A549 (cell line): ENCODE measurements at regions not wholly inside any gene's neighbourhood (a gene's known extent, or its start where the extent isn't known, plus 50 kb on each side); places are given as distances from the start of the nearest gene placed in this dataset.

Source experiments
- CTCF ChIP-seq: fragments of >200 bp; sonication (Bioruptor Twin); formaldehyde crosslinking; IDR thresholded peaks from 3 replicates; pipeline ENCODE4 v1.5.1; 2016
- HDAC2 ChIP-seq: fragments of 200-600 bp; sonication (generic); IDR thresholded peaks from 2 replicates; pipeline ENCODE4 v1.6.1; 2016
- JUN ChIP-seq, 2 experiments: fragments of >200 bp; sonication (Bioruptor Twin); formaldehyde crosslinking; IDR thresholded peaks; 2 replicates in 1 of 2; 3 replicates in 1 of 2; pipeline ENCODE4 v1.6.1; 2016 to 2017
- MYC ChIP-seq: IDR thresholded peaks from 2 replicates; pipeline ENCODE4 v1.6.1; 2012; ENCODE audit warnings: mild to moderate bottlenecking, inconsistent platforms, low read length, improper control_type of control experiment, borderline replicate concordance
- NFE2L2 ChIP-seq: fragments of 150-350 bp; conservative IDR thresholded peaks from 2 replicates; pipeline ENCODE4 v1.6.1; 2014; ENCODE audit warnings: low read length
- RFX5 ChIP-seq: fragments of 450-650 bp; IDR thresholded peaks from 2 replicates; pipeline ENCODE4 v1.7.1; 2014; ENCODE audit warnings: antibody characterized with exemption, mild to moderate bottlenecking, moderate library complexity
- RNF2 ChIP-seq: fragments of 200-600 bp; sonication (generic); IDR thresholded peaks from 2 replicates; pipeline ENCODE4 v1.6.1; 2016; ENCODE audit warnings: low read depth, mild to moderate bottlenecking, antibody characterized with exemption, moderate library complexity, borderline replicate concordance

GRCh38 chr13:47081246-47081645 lies 184.4 kb upstream of the HTR2A start:
- TF ChIP-seq RFX5 (no peak), CTCF (no peak), RNF2 (no peak), JUN (IDR thresholded peaks at IDR 0.05) (no peak), NFE2L2 (no peak), HDAC2 (no peak), MYC (no peak)
